Smooth muscle cell (in vitro differentiated cells): ENCODE measurements at regions not wholly inside any gene's neighbourhood (a gene's known extent, or its start where the extent isn't known, plus 50 kb on each side); places are given as distances from the start of the nearest gene placed in this dataset.
"Not testable (repeated sequence)": the region's sequence is repeated elsewhere in the genome, so short reads cannot be mapped to it uniquely, and the experiment has no call there.

Source experiments
- DNase-seq: peaks from one replicate; lab custom pipeline; 2025; ENCODE audit not compliant: unreplicated experiment; lab: John Stamatoyannopoulos, UW
- H2AFZ ChIP-seq: fragments of 200-600 bp; sonication (generic); 2 replicates; pipeline ENCODE4 v1.6.0; 2016; ENCODE audit warnings: antibody characterized with exemption, low read depth, mild to moderate bottlenecking
- H3F3A ChIP-seq: fragments of 200-600 bp; sonication (generic); 2 replicates; pipeline ENCODE4 v1.6.0; 2017; ENCODE audit warnings: antibody characterized with exemption, low read depth
- H3K27ac ChIP-seq: fragments of 200-600 bp; sonication (generic); 2 replicates; pipeline ENCODE4 v1.5.1; 2016; ENCODE audit warnings: low read depth, mild to moderate bottlenecking
- H3K27me3 ChIP-seq: fragments of 200-600 bp; sonication (generic); 2 replicates; pipeline ENCODE4 v1.6.1; 2016; ENCODE audit warnings: low read depth, mild to moderate bottlenecking
- H3K36me3 ChIP-seq: fragments of 200-600 bp; sonication (generic); 2 replicates; pipeline ENCODE4 v1.5.1; 2016; ENCODE audit warnings: low read depth
- H3K4me1 ChIP-seq: fragments of 200-600 bp; sonication (generic); 2 replicates; pipeline ENCODE4 v1.5.1; 2016; ENCODE audit warnings: low read depth
- H3K4me2 ChIP-seq: fragments of 200-600 bp; sonication (generic); 2 replicates; pipeline ENCODE4 v1.6.0; 2016; ENCODE audit warnings: mild to moderate bottlenecking
- H3K4me3 ChIP-seq: fragments of 200-600 bp; sonication (generic); 2 replicates; pipeline ENCODE4 v1.5.1; 2016; ENCODE audit warnings: mild to moderate bottlenecking
- H3K79me2 ChIP-seq: fragments of 200-600 bp; sonication (generic); 2 replicates; pipeline ENCODE4 v1.6.0; 2016; ENCODE audit warnings: low read depth, mild to moderate bottlenecking
- H3K9ac ChIP-seq: fragments of 200-600 bp; sonication (generic); 2 replicates; pipeline ENCODE4 v1.6.0; 2016; ENCODE audit warnings: low read depth
- H3K9me3 ChIP-seq: fragments of 200-600 bp; sonication (generic); replicated peaks from 2 replicates; pipeline ENCODE4 v1.5.1; 2016; ENCODE audit warnings: low read depth
- H4K20me1 ChIP-seq: fragments of 200-600 bp; sonication (generic); 2 replicates; pipeline ENCODE4 v1.6.0; 2016; ENCODE audit warnings: low read depth
- CTCF ChIP-seq: fragments of 200-600 bp; sonication (generic); IDR thresholded peaks from 2 replicates; pipeline ENCODE4 v1.5.1; 2017; ENCODE audit warnings: borderline replicate concordance, mild to moderate bottlenecking, antibody characterized with exemption; ENCODE audit not compliant: insufficient read depth, poor library complexity, severe bottlenecking
- WGBS: methylation state at CpG from one replicate; pipeline ENCODE4 v1.1.7; 2016; ENCODE audit warnings: low lambda C conversion rate; 5-methylcytosine and 5-hydroxymethylcytosine counted together

- no peak overlapping the region for H3K4me3 ChIP-seq
- DNase-seq: no peak
- H3K4me1 ChIP-seq: no peaks in the 10 kb centered on the region
- no peak overlapping the region for H3K9ac ChIP-seq
- H3K9me3 ChIP-seq: no peaks in the 10 kb centered on the region
- no peaks in the 10 kb centered on the region for H3K36me3 ChIP-seq
- H3K4me2 ChIP-seq: no peak overlapping the region
- H2AFZ ChIP-seq: no peak overlapping the region
- H3F3A ChIP-seq: no peaks in the 10 kb centered on the region
- no peaks in the 10 kb centered on the region for H3K27me3 ChIP-seq
- TF ChIP-seq CTCF: no peak
- WGBS: 95% methylated on average over 6 of the region's 6 CpGs
- H3K27ac ChIP-seq: no peak overlapping the region
- H4K20me1 ChIP-seq: no peaks in the 10 kb centered on the region
- no peaks in the 10 kb centered on the region for H3K79me2 ChIP-seq
Observed at GRCh38 chr7:93693796-93694195, 119.3 kb upstream of the CALCR start.

DNA sequence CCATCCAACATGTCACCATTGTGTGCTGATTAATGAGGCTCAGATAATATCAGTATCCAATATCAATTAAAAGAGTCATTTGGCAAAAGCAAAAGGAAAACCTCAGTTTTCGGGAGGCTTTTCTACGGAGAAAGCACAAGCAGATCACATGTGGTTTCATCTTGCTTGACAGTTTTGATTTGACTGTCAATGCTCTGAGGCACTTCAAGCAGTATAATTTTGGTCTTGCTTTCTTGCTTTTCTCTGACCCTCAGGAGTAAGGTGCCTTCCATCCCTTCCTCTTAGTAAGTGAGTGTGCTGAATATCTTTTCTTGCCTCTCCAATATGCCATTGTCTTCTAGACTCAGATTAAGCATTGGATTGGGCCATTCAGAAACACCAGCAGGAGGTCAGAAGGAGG is 115.5 kb upstream of the CALCR start:
- H3K4me2 ChIP-seq: no peak overlapping the region
- H3F3A ChIP-seq: no peaks in the 10 kb centered on the region
- H2AFZ ChIP-seq: no peak overlapping the region
- TF ChIP-seq CTCF: no peak
- H3K36me3 ChIP-seq: no peaks in the 10 kb centered on the region
- DNase-seq: no peak
- H3K4me1 ChIP-seq: no peaks in the 10 kb centered on the region
- no peaks in the 10 kb centered on the region for H3K9me3 ChIP-seq
- H3K79me2 ChIP-seq: no peaks in the 10 kb centered on the region
- H3K27me3 ChIP-seq: no peaks in the 10 kb centered on the region
- no peak overlapping the region for H3K27ac ChIP-seq
- no peak overlapping the region for H3K9ac ChIP-seq
- no peaks in the 10 kb centered on the region for H4K20me1 ChIP-seq
- 90% methylated on average over 2 of the region's 2 CpGs for WGBS
- no peak overlapping the region for H3K4me3 ChIP-seq

DNA sequence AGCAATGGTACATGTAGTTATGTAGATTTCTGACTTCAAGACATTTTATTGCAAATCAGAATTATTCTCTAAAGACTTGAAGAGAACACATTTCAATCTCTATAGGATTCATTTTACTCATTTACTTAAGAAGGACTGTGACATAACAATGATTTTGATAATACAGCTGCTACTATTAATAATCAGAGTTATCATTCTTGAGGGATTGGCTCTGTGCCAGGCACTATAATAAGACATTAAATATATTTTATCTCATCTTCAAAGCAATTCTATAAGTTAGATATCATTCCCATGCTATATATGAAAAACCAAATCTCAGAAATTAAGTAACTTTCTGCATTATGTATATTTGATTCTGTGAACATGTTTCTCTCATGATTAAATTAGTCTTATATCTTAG is 103.7 kb upstream of the CALCR start:
- Histone ChIP-seq H4K20me1 (no peaks in the 10 kb centered on the region), H3K9me3 (no peaks in the 10 kb centered on the region), H3K27me3 (no peaks in the 10 kb centered on the region), H3K4me2 (no peak overlapping the region), H3F3A (no peaks in the 10 kb centered on the region), H3K27ac (no peak overlapping the region), H2AFZ (no peak overlapping the region), H3K4me3 (no peak overlapping the region), H3K36me3 (no peaks in the 10 kb centered on the region), H3K4me1 (no peaks in the 10 kb centered on the region), H3K9ac (no peak overlapping the region), H3K79me2 (no peaks in the 10 kb centered on the region)
- DNase-seq: no peak
- TF ChIP-seq CTCF: no peak

DNA sequence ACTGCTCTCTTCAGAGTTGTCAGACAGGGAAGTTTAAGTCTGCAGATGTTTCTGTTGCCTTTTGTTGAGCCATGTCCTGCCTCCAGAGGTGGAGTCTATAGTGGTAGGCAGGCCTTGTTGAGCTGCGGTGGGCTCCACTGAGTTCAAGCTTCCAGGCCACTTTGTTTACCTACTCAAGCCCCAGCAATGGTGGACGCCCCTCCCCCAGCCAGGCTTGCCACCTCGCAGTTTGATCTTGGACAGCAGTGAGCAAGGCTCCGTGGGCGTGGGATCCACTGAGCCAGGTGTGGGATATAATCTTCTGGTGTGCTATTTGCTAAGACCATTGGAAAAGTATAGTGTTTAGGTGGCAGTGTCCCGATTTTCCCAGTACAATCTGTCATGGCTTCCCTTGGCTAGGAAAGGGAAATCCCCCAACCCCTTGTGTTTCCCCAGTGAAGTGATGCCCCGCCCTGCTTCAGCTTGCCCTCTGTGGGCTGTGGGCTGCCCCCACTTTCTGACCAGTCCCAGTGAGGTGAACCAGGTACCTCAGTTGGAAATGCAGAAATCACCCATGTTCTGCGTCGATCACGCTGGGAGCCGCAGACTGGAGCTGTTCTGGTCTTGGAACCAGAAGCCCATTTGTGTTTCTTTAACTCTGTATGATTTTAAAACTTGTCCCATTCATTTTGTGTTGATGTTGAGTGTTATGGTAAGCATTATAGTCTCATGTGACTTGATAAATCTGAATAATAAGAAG is 89.2 kb upstream of the CALCR start:
- Histone ChIP-seq H2AFZ (no peak overlapping the region), H3K27ac (no peak overlapping the region), H3K36me3 (no peaks in the 10 kb centered on the region), H3K4me2 (no peak overlapping the region), H4K20me1 (no peaks in the 10 kb centered on the region), H3K9ac (no peak overlapping the region), H3K4me1 (no peaks in the 10 kb centered on the region), H3K9me3 (no peaks in the 10 kb centered on the region), H3F3A (no peaks in the 10 kb centered on the region), H3K27me3 (no peaks in the 10 kb centered on the region), H3K79me2 (no peaks in the 10 kb centered on the region), H3K4me3 (no peak overlapping the region)
- TF ChIP-seq CTCF: no peak
- 93% methylated on average over 11 of the region's 11 CpGs for WGBS
- no peak for DNase-seq

- H4K20me1 ChIP-seq: not testable (repeated sequence)
Observed at GRCh38 chr7:93658163-93658562, 83.6 kb upstream of the CALCR start.

More at GRCh38 chr7:93658163-93658562, 83.6 kb upstream of the CALCR start:
- not testable (repeated sequence) for H2AFZ ChIP-seq, H3K27me3 ChIP-seq, H3K79me2 ChIP-seq, H3K4me1 ChIP-seq, H3F3A ChIP-seq, DNase-seq, H3K36me3 ChIP-seq, H3K4me3 ChIP-seq, H3K27ac ChIP-seq, H3K4me2 ChIP-seq, H3K9me3 ChIP-seq, H3K9ac ChIP-seq
- 91% methylated on average over 3 of the region's 3 CpGs for WGBS
